ENCODE measurements at regions not wholly inside any gene's neighbourhood (a gene's known extent, or its start where the extent isn't known, plus 50 kb on each side); places are given as distances from the start of the nearest gene placed in this dataset.

DNA sequence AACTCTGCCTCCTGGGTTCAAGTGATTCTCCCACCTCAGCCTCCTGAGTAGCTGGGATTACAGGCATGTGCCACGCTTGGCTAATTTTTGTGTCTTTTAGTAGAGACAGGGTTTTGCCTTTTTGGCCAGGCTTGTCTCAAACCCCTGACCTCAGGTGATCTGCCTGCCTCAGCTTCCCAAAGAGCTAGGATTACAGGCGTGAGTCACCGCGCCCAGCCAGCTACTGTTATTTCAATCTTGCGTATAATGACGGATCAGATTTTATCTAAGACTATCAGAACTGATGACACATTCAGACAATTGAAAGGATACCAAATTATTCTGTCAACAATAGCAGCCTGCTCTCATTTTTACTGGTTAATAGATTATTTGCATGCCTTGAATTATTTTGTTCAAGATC is 612.2 kb downstream of the ZIC1 start:
- in situ Hi-C loops (cut with HindIII; ENCODE audit: low pct_ligation_motif_present, low pct_unique_long_range_greater_than_20kb, low sequenced_read_pairs), result no loop called here

GRCh38 chr3:148023994-148024393 is 614.8 kb downstream of the ZIC1 start:
- in situ Hi-C loops (cut with HindIII; ENCODE audit: low pct_ligation_motif_present, low pct_unique_long_range_greater_than_20kb, low sequenced_read_pairs), result no loop called here
- DNase-seq, result no peak

More for the DNA sequence above, 612.2 kb downstream of the ZIC1 start:
- no peak for DNase-seq

DNA sequence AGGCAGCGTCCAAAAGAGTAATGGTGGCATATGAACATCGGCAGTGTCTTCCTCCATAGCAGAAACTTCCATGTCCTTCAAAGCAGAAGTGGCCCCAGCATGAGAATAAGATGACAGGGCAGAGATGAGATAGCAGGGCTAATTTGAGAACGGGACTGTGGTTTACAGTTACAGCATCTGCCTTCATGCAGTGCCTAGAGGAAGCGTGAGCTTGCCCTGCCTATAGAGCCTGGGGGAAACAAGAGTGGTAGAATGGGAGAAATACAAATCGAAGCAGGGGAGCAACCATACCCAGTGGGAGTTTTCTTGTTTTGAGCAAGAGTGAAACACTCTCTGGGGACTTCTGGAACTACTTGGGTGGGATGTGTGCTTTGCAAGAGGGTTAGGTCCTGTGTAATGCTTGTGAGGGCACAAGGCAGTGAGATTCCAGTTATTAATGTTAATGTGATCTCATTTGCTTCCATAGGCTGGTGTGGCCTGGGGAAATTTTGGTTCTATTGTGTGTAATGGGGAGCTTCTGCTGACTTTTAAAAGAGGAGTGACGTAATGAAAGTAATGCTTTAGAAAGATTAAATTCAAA is 616.9 kb downstream of the ZIC1 start:
- no peak for DNase-seq

DNA sequence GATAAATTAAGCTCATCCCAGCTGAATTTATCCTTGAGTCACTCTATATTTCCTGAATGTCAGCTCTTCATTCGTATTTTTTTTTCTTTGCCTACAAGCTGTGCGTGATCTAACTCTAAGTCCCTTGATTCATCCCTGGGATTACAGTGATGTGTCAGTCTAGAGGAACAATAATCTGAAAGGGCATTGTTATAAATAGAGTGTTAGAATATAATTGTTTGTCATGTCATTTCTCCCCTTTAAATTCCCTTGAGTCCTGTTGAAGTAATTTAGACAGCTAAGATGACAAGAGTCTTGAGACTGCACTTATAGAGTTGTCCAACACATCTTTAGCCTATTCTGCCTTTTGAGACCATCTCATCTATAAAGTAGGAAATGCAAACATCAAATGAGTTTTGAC is 621.8 kb downstream of the ZIC1 start:
- in situ Hi-C loops (cut with HindIII; ENCODE audit: low pct_ligation_motif_present, low pct_unique_long_range_greater_than_20kb, low sequenced_read_pairs), result no loop called here
- DNase-seq, result no peak

More for the DNA sequence above, 616.9 kb downstream of the ZIC1 start:
- in situ Hi-C loops (cut with HindIII; ENCODE audit: low pct_ligation_motif_present, low pct_unique_long_range_greater_than_20kb, low sequenced_read_pairs), result no loop called here

GRCh38 chr3:148034353-148034752 is 625.2 kb downstream of the ZIC1 start:
- no peak for DNase-seq
- in situ Hi-C loops (cut with HindIII; ENCODE audit: low pct_ligation_motif_present, low pct_unique_long_range_greater_than_20kb, low sequenced_read_pairs), result no loop called here

DNA sequence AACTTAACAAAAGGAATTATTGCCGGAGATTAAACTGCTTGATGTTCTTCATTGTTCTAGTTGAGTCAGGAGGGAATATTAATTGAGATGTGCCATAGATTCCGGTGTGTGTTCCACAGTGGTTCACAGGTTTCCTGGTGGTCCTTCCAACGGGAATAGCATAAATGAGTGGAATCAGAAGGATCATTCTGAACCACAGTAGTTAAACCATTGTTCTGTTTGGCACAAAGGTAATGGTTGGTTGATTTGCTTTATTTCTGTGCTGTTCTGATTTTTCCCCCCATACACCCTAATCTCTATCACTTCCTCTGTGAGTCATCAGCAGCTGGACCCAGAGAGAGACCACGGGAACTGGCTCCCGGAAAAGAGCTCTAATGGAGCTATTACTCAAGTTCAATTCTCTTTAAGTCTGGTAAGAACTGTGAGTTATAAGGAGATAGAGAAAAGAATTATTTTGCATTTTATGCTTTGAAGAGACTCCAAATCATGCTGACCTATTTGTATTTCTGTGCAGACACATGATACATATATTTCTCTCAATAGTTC is 627.2 kb downstream of the ZIC1 start:
- in situ Hi-C loops (cut with HindIII; ENCODE audit: low pct_ligation_motif_present, low pct_unique_long_range_greater_than_20kb, low sequenced_read_pairs), result no loop called here
- DNase-seq, result no peak

DNA sequence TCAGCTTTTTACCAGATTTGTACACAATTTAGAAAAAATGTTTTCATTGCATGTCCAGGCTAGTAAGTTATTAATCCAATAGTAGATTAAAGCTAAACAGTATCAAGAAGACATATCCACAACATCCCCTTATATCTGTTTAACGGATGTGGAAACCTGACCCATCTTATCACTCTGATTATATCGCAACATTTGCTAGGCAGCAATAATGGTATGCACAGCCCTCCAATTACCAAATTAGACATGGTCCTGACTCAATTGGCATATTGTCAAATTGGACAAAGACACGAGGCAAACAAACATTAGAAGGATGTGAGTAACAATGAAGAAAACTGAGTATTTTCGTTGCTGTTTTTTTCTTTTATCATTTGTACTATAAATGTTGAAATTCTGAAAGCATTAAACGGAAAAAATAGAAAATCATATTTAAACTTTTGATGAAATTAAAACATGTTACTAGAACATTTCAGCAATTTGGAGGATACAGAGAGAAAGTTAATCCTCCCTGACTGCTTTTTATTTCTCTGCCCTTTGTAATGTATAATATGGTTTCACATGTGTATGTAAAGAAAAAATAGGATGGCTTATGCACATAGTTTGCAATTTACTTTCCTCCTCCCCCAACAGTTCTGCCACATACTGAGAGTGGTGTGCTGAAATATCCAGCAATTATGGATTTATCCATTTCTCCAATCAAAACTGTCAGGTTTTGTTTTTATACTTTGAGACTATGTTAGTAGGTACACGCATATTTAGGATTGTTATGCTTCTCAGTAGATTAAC is 633.7 kb downstream of the ZIC1 start:
- DNase-seq, result no peak
- in situ Hi-C loops (cut with HindIII; ENCODE audit: low pct_ligation_motif_present, low pct_unique_long_range_greater_than_20kb, low sequenced_read_pairs), result no loop called here

DNA sequence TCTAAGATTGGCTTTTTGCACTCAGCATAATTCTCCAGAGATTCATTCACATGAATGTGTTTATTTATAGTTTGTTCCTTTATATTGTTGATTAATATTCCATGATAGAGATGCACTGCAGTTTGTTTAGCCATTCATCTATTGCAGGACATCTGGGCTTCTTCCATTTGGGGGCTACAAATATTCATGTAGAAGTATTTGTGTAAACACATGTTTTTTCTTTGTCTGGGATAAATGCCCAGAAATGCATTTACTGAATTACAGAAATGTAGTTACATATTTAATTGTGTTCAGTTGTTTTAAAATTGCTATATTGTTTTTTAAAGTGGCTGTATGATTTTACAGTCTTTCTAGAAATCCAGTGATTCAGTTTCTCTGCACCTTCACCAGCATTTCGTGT is 635.0 kb downstream of the ZIC1 start:
- in situ Hi-C loops (cut with HindIII; ENCODE audit: low pct_ligation_motif_present, low pct_unique_long_range_greater_than_20kb, low sequenced_read_pairs), result no loop called here
- DNase-seq, result no peak

DNA sequence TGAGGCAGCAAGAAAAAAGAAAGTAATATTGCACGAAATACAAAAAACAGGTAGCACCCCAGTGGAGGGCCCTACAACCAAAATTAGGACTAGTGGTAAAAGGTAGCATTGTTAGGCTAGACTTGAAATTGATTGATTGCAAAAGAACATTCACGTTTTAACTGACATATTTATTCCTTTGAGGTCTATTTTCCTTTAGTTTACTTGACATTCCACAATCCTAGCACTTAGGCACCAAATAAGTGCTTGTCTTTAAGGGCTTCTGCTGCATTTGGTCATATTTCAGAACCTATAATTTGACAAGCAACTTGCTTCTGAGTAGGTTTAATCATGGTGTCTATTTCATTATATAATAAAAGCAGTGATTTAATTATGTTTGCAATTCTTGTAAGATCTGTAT is 642.7 kb upstream of the AGTR1 start:
- DNase-seq, result no peak
- in situ Hi-C loops (cut with HindIII; ENCODE audit: low pct_ligation_motif_present, low pct_unique_long_range_greater_than_20kb, low sequenced_read_pairs), result no loop called here

DNA sequence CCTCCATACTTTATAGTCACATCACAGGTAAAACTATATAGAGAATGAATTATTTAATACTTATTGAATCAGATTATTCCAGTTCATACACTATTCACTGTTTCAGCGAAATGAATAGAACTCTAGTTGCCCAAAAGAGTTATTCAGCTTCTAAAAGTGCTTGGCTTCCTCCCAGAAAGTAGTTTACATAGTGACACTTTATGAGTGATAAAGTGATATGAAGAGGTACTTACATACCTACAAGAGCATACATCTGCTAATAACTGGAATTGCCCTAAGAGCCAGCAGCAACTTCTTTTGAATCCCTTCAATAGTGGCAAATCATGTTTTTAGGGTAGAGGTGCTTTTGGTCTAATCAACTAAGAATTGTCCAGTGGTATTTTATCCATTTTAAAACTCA is 635.1 kb upstream of the AGTR1 start:
- in situ Hi-C loops (cut with HindIII; ENCODE audit: low pct_ligation_motif_present, low pct_unique_long_range_greater_than_20kb, low sequenced_read_pairs), result no loop called here
- no peak for DNase-seq

DNA sequence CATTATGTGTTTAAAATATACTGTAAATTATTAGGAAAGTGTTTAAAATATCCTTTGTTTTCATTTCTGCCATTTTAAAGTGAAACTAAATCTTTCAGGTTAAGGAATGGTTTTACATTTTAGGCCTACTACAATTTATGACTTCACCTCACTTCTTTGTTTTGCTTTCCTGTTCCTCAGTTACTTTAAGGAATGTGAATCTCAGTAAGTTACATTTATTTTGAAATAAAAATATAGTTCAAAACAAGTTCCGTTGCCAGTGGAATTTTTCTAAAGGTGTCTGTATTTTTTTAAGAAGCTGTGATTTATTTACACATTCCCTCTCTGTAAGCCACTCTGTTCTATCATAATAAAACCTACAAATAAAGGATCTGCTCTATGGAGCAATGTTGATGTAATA is 630.9 kb upstream of the AGTR1 start:
- in situ Hi-C loops (cut with HindIII; ENCODE audit: low pct_ligation_motif_present, low pct_unique_long_range_greater_than_20kb, low sequenced_read_pairs), result no loop called here
- peak; percentile 4 for DNase-seq

DNA sequence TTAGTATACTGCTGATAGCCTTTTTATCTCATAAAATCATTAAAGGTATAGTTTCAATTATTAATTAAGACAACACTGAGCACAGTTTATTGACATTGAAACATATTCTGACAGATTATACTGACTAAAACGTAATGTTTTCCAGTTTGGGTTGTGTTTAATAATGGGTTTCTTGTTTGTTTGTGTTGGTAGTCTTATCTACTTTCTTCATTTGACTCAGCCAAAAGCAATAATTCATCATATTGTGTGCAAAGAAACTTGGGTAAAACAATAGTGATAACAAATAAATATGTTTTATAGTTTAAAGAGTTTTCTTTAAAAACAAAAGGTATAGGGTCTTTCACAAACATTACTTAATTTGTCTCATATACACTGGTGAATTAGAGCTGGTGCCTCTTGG is 629.2 kb upstream of the AGTR1 start:
- no peak for DNase-seq
- in situ Hi-C loops (cut with HindIII; ENCODE audit: low pct_ligation_motif_present, low pct_unique_long_range_greater_than_20kb, low sequenced_read_pairs), result no loop called here

GRCh38 chr3:148070041-148070440 is 627.7 kb upstream of the AGTR1 start:
- in situ Hi-C loops (cut with HindIII; ENCODE audit: low pct_ligation_motif_present, low pct_unique_long_range_greater_than_20kb, low sequenced_read_pairs), result no loop called here
- no peak for DNase-seq

- no peak for DNase-seq
- in situ Hi-C loops (cut with HindIII; ENCODE audit: low pct_ligation_motif_present, low pct_unique_long_range_greater_than_20kb, low sequenced_read_pairs), result no loop called here
Observed at GRCh38 chr3:148073721-148074456, 623.8 kb upstream of the AGTR1 start.

DNA sequence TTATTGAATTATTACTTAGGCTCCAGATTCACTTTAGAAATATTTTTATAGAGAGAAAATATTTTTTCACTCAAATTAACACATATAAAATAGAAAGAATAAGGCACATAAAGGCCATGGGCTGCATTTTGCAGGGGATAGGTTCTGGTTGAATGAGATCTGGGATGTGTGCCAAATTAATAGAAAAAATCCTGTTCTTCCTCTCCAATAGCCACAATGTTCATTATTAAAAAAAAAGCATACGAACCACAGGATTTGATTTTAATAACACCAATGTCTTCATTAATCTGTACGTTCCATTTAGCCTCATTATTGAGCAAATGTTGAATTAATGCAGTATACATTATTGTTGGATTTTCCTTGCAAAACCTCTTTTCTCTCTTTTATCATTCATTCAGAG is 622.8 kb upstream of the AGTR1 start:
- no peak for DNase-seq

GRCh38 chr3:148075771-148076716 is 621.7 kb upstream of the AGTR1 start:
- in situ Hi-C loops (cut with HindIII; ENCODE audit: low pct_ligation_motif_present, low pct_unique_long_range_greater_than_20kb, low sequenced_read_pairs), result no loop called here
- DNase-seq, result peak; percentile 70

More for the DNA sequence above, 622.8 kb upstream of the AGTR1 start:
- in situ Hi-C loops (cut with HindIII; ENCODE audit: low pct_ligation_motif_present, low pct_unique_long_range_greater_than_20kb, low sequenced_read_pairs), result no loop called here

DNA sequence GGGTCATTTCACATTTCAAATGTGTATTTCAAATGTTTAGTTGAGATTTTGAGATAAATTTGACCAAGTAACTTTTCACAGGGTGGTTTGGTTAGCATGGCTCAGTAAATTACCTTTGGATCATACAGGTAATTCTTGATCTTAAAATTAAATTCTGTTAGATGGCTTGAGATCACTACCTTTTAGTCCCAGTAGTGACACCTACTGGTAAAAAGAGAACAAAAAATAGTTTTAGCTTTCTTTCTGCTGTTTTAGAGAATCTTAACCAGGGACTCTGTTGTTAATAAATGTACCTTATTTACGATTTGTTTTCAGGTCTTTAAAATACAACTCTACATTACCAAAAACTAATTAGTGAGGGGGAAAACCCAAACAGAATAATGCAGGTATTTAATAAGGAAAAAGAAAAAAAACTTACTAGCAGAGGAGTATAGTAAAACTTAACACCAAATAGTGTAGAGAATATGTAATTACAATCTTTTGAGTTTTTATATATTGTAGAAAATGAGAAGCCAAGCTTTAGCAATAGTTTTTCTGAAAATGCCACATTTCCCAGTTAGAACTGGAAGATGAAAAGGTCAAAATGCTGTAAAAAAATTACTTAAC is 620.3 kb upstream of the AGTR1 start:
- DNase-seq, result peak; percentile 52
- in situ Hi-C loops (cut with HindIII; ENCODE audit: low pct_ligation_motif_present, low pct_unique_long_range_greater_than_20kb, low sequenced_read_pairs), result no loop called here

- in situ Hi-C loops (cut with HindIII; ENCODE audit: low pct_ligation_motif_present, low pct_unique_long_range_greater_than_20kb, low sequenced_read_pairs), result no loop called here
- no peak for DNase-seq
Observed at GRCh38 chr3:148077965-148078364, 619.7 kb upstream of the AGTR1 start.
